HepG2 (cell line): ENCODE measurements at regions not wholly inside any gene's neighbourhood (a gene's known extent, or its start where the extent isn't known, plus 50 kb on each side); places are given as distances from the start of the nearest gene placed in this dataset.
A peak's percentile ranks its signal among the peaks of the same experiment; 100 is the strongest.

Experiments
- ATAC-seq: fragments of 200-7000 bp; cut with Tn5 transposase; 3 replicates; pipeline ENCODE4 v1.9.1; 2020; ENCODE audit warnings: mild to moderate bottlenecking, moderate library complexity
- BruUV-seq: library from RNA; stranded (reverse); fragments of 400-500 nt; replicated peaks from 2 replicates; lab custom pipeline; 2021; lab: Mats Ljungman, UMichigan
- CTCF ChIA-PET: fragments of 300-600 bp; formaldehyde crosslinking; extraction: SDS; loops from one replicate; lab custom pipeline; 2021; ENCODE audit warnings: low total read pairs, inconsistent platforms, low intra/inter-chr PET ratio; lab: Yijun Ruan, JAX
- POLR2A ChIA-PET: fragments of 350-600 bp; sonication (Branson Sonifier 250); formaldehyde crosslinking; loops from one replicate; lab custom pipeline; 2020; ENCODE audit warnings: antibody characterized with exemption, inconsistent platforms; lab: Yijun Ruan, JAX
- DNase-seq: peaks from one replicate; pipeline ENCODE4 v3.0.0-alpha.2; 2015; ENCODE audit warnings: low spot score
- FAIRE-seq: peaks from 3 replicates; lab custom pipeline; 2011; peaks lifted over from hg19 to GRCh38; lab: Jason Lieb, UNC
- H2AFZ ChIP-seq: one replicate; pipeline ENCODE4 v1.6.1; 2011; ENCODE audit warnings: low read length, inconsistent platforms
- H3K27ac ChIP-seq: fragments of 300-600 bp; 3 replicates; pipeline ENCODE4 v1.8.0; 2011; ENCODE audit warnings: mixed run types, mild to moderate bottlenecking, mixed read lengths, low read length, inconsistent platforms; ENCODE audit not compliant: insufficient read depth; ENCODE audit errors: extremely low read length
- H3K27me3 ChIP-seq, 2 experiments: fragments of 200-600 bp in 1 of 2; 2 replicates in 1 of 2; 3 replicates in 1 of 2; pipeline versions ENCODE4 v1.6.0 to v1.8.0; 2011; ENCODE audit warnings: low read length in 2 of 2, mild to moderate bottlenecking in 2 of 2, moderate library complexity in 2 of 2, inconsistent platforms in 1 of 2; ENCODE audit not compliant: insufficient read depth in 2 of 2, control insufficient read depth in 1 of 2
- H3K36me3 ChIP-seq, 2 experiments: fragments of 200-600 bp in 1 of 2; replicated peaks in 1 of 2; 2 replicates in 1 of 2; 3 replicates in 1 of 2; pipeline versions ENCODE4 v1.5.1 to v1.8.0; 2011; ENCODE audit warnings: low read length in 2 of 2, inconsistent platforms in 1 of 2; ENCODE audit not compliant: insufficient read depth in 2 of 2, control insufficient read depth in 1 of 2
- H3K4me1 ChIP-seq: 2 replicates; pipeline ENCODE4 v1.5.1; 2012; ENCODE audit warnings: low read length, inconsistent platforms; ENCODE audit not compliant: insufficient read depth
- H3K4me2 ChIP-seq: 2 replicates; pipeline ENCODE4 v1.6.0; 2011; ENCODE audit warnings: low read depth, low read length, inconsistent platforms
- H3K4me3 ChIP-seq, 3 experiments: fragments of 200-600 bp in 1 of 3; sonication (generic), shearing (Covaris generic) in 1 of 3; replicated peaks in 1 of 3; 2 replicates each; pipeline ENCODE4 v1.5.1; 2011 to 2016; ENCODE audit warnings: low read length in 3 of 3, inconsistent platforms in 2 of 3, low read depth in 2 of 3, mild to moderate bottlenecking in 2 of 3, control low read depth in 1 of 3, mixed read lengths in 1 of 3; ENCODE audit not compliant: insufficient read depth in 1 of 3
- H3K79me2 ChIP-seq: one replicate; pipeline ENCODE4 v1.6.1; 2011; ENCODE audit warnings: low read length, inconsistent platforms; ENCODE audit not compliant: insufficient read depth
- H3K9ac ChIP-seq: 2 replicates; pipeline ENCODE4 v1.6.0; 2011; ENCODE audit warnings: mild to moderate bottlenecking, low read depth, low read length, inconsistent platforms; ENCODE audit not compliant: insufficient read depth
- H3K9me3 ChIP-seq: 2 replicates; pipeline ENCODE4 v1.5.1; 2012; ENCODE audit warnings: mild to moderate bottlenecking, low read length
- H4K20me1 ChIP-seq: 2 replicates; pipeline ENCODE4 v1.6.0; 2011; ENCODE audit warnings: inconsistent platforms, mild to moderate bottlenecking, low read length, moderate library complexity; ENCODE audit not compliant: insufficient read depth
- FOXA1 ChIP-seq, 2 experiments: fragments of 450-650 bp in 1 of 2; sonication (generic) in 1 of 2; formaldehyde crosslinking in 1 of 2; IDR thresholded peaks; 2 replicates each; pipeline versions ENCODE4 v1.4.0 to v1.6.1; 2016 to 2020; ENCODE audit warnings: missing genetic modification reagents in 1 of 2
- HNRNPLL ChIP-seq: fragments of 200-400 bp; formaldehyde crosslinking; IDR thresholded peaks from 2 replicates; pipeline ENCODE4 v1.6.1; 2017; ENCODE audit warnings: mild to moderate bottlenecking, low read depth, low read length; ENCODE audit not compliant: poor library complexity, severe bottlenecking
- MAFF ChIP-seq: IDR thresholded peaks from 2 replicates; pipeline ENCODE4 v1.6.1; 2011; ENCODE audit warnings: low read depth, low read length, improper control_type of control experiment
- MAFK ChIP-seq, 2 experiments: IDR thresholded peaks in 1 of 2; conservative IDR thresholded peaks in 1 of 2; 2 replicates each; pipeline ENCODE4 v1.6.1; 2011; ENCODE audit warnings: improper control_type of control experiment in 2 of 2, low read length in 2 of 2
- MIER2 ChIP-seq: IDR thresholded peaks from 2 replicates; pipeline ENCODE4 v1.6.1; 2016; ENCODE audit warnings: missing biosample characterization, missing genetic modification reagents
- SIN3A ChIP-seq: IDR thresholded peaks from 2 replicates; pipeline ENCODE4 v1.6.1; 2011; ENCODE audit warnings: low read depth, mild to moderate bottlenecking, control low read depth, low read length, borderline replicate concordance
- TMF1 ChIP-seq: sonication (generic); formaldehyde crosslinking; IDR thresholded peaks from 2 replicates; pipeline ENCODE4 v1.8.1; 2022; ENCODE audit warnings: low read depth, missing genetic modification reagents
- ZBTB3 ChIP-seq: sonication (generic); formaldehyde crosslinking; IDR thresholded peaks from 2 replicates; pipeline ENCODE4 v1.4.0; 2020; ENCODE audit warnings: low read depth, mild to moderate bottlenecking, moderate library complexity, missing genetic modification reagents, borderline replicate concordance
- ZNF788 ChIP-seq: sonication (generic); formaldehyde crosslinking; IDR thresholded peaks from 2 replicates; pipeline ENCODE4 v1.5.0; 2020; ENCODE audit warnings: mild to moderate bottlenecking, missing genetic modification reagents, borderline replicate concordance
- WGBS: methylation state at CpG from one replicate; pipeline ENCODE4 v1.1.6; 2017; ENCODE audit warnings: low lambda C conversion rate; 5-methylcytosine and 5-hydroxymethylcytosine counted together
- in situ Hi-C: cut with HindIII; loops from 2 replicates; pipeline ENCODE4 v1.10.0; 2017; ENCODE audit warnings: low pct_unique_long_range_greater_than_20kb; ENCODE audit not compliant: extremely low pct_ligation_motif_present
- intact Hi-C: fragments of 100-400 bp; cut with micrococcal nuclease; formaldehyde crosslinking; loops from one replicate; pipeline ENCODE4 v1.10.0; 2022; ENCODE audit not compliant: unreplicated experiment

DNA sequence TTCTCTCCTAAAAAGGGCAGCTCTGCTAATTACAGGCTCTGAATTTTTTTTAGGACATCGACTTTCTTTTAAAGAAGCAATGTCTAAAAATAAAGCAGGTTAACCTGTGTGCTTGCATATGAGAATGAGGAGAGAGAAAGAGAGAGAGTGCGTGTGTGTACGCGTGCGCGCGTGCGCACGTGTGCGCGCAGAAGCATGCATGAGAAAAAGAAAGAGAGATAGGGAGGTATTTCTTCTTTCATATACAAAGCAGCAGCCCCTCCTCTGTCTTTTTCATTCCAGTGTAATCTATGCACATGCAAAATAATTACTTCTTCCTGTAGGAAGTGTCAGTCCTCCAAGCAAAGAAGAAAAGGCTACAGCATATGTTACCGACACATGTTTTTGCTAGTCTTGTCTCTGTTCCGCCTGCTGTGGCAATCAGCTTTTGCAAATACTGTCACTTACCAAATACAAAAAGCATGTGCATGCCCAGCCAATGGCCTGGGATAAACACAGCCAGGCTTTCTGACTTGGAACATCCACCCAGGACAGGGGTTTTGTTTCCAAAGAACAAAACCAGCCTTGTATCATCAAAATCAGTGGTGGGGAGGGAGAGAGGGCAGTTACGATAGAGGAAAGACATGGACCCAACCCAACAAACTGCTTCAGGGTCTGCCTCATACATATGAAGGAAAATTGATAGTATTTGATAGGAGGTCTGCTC is 252.3 kb upstream of the SLC24A2 start:
- WGBS: 86% methylated on average over 14 of the region's 14 CpGs
- Histone ChIP-seq H3K9me3 (no peaks in the 10 kb centered on the region), H3K36me3 (no peaks in the 10 kb centered on the region), H3K79me2 (no peaks in the 10 kb centered on the region), H3K4me3 (no peak overlapping the region), H3K27me3 (no peaks in the 10 kb centered on the region), H3K4me2 (no peak overlapping the region), H4K20me1 (no peaks in the 10 kb centered on the region), H3K27ac (no peak overlapping the region), H3K9ac (no peak overlapping the region), H3K4me1 (no peaks in the 10 kb centered on the region), H2AFZ (no peak overlapping the region)
- BruUV-seq: no TSS peak
- ATAC-seq: no peak
- CTCF ChIA-PET: no interaction called here
- no peak for FAIRE-seq
- intact Hi-C loops: no loop called here
- POLR2A ChIA-PET: no interaction called here
- in situ Hi-C loops: no loop called here
- TF ChIP-seq ZNF788 (CRISPR knock-in tag): no peak
- no peak for TF ChIP-seq HNRNPLL
- no peak for TF ChIP-seq MIER2 (CRISPR knock-in tag)
- no peak for TF ChIP-seq FOXA1 (IDR thresholded peaks at IDR 0.05)
- TF ChIP-seq FOXA1 (CRISPR knock-in tag; IDR thresholded peaks at IDR 0.05): no peak
- no peak for TF ChIP-seq TMF1
- TF ChIP-seq SIN3A: no peak
- no peak for DNase-seq

DNA sequence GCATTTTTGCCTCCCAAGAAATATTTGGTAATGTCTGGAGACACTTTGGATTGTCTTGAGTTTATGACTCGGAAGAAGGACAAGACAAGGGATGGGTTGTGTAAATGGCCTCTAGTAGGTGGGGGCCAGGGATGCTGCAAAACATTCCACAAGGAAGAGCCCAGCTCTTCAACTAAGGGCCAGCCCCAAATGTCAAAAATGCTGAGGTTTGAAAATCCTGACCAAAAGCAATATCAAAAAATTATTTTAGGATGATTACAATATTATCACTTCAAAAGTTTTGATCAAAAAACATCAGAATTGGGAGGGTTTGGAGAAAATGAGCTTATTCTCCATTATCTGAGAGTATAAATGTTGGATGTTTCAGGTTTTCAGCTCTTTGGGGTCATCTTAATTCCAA is 248.9 kb upstream of the SLC24A2 start:
- no peaks in the 10 kb centered on the region for H3K4me1 ChIP-seq
- H4K20me1 ChIP-seq: no peaks in the 10 kb centered on the region
- no TSS peak for BruUV-seq
- H3K27ac ChIP-seq: no peak overlapping the region
- H3K4me2 ChIP-seq: no peak overlapping the region
- H3K4me3 ChIP-seq: no peak overlapping the region
- H3K9me3 ChIP-seq: no peaks in the 10 kb centered on the region
- POLR2A ChIA-PET: no interaction called here
- H3K36me3 ChIP-seq: no peaks in the 10 kb centered on the region
- no peak for ATAC-seq
- in situ Hi-C loops (no loop called here), intact Hi-C loops (no loop called here)
- TF ChIP-seq MAFK (conservative IDR thresholded peaks at IDR 0.05 in 1 of 2, IDR thresholded peaks at IDR 0.05 in 1 of 2; ENCODE audit: low read length in 2 of 2) (peak; percentile 38 to 65; a peak in 3 of 4 replicates), ZBTB3 (CRISPR knock-in tag) (no peak), MAFF (peak; percentile 36; the same call in 1 of the 2 replicates)
- no peaks in the 10 kb centered on the region for H3K79me2 ChIP-seq
- no peak for FAIRE-seq
- H2AFZ ChIP-seq: no peak overlapping the region
- H3K27me3 ChIP-seq: no peaks in the 10 kb centered on the region
- CTCF ChIA-PET: no interaction called here
- DNase-seq: no peak
- WGBS: 11% methylated on average over 1 of the region's 1 CpG
- H3K9ac ChIP-seq: no peak overlapping the region
